Pancreas (tissue), 10 donors: ENCODE measurements at regions not wholly inside any gene's neighbourhood (a gene's known extent, or its start where the extent isn't known, plus 50 kb on each side); places are given as distances from the start of the nearest gene placed in this dataset.

Experiments
- ATAC-seq, 4 donors: fragments of 200-7000 bp; cut with Tn5 transposase; one replicate each; pipeline versions ENCODE4 v1.8.0 to v1.9.1; 2020; ENCODE audit warnings: mild to moderate bottlenecking in 4 of 4, moderate library complexity in 4 of 4
- DNase-seq, 6 donors: peaks; one replicate each; pipeline ENCODE4 v3.0.0-alpha.2; 2020
- FAIRE-seq: peaks from 2 replicates; lab custom pipeline; 2012; peaks lifted over from hg19 to GRCh38; lab: Jason Lieb, UNC
- H3K27ac ChIP-seq, 4 donors: fragments of 200-600 bp; sonication (generic); 1 replicate in 3 of 4; 2 replicates in 1 of 4; pipeline versions ENCODE4 v1.5.0 to v1.8.0; 2020
- H3K27me3 ChIP-seq, 4 donors: fragments of 200-600 bp; one replicate each; pipeline ENCODE4 v1.8.0; 2021
- H3K36me3 ChIP-seq, 3 donors: fragments of 200-600 bp; sonication (generic) in 1 of 3; one replicate each; pipeline versions ENCODE4 v1.5.0 to v1.8.0; 2020 to 2021
- H3K4me1 ChIP-seq, 3 donors: fragments of 200-600 bp; one replicate each; pipeline ENCODE4 v1.8.0; 2021
- H3K4me3 ChIP-seq, 4 donors: fragments of 200-600 bp; sonication (generic) in 2 of 4; one replicate each; pipeline versions ENCODE4 v1.5.0 to v1.8.0; 2020 to 2021
- H3K9me3 ChIP-seq, 4 donors: fragments of 200-600 bp; one replicate each; pipeline ENCODE4 v1.8.0; 2021
- WGBS, 2 donors: extraction: QIAGEN DNeasy Blood & Tissue Kit; methylation state at CpG; one replicate each; pipeline ENCODE4 v1.1.7; 2013; 5-methylcytosine and 5-hydroxymethylcytosine counted together
- intact Hi-C, 3 donors: fragments of 100-400 bp; cut with DNase I; formaldehyde crosslinking; loops; one replicate each; pipeline versions ENCODE4 v1.11.1 to v1.14.2; 2022
- TF ChIP-seq, protein P1 (sequence below), 4 donors: fragments of 200-600 bp; sonication (generic) in 3 of 4; IDR thresholded peaks; one replicate each; pipeline versions ENCODE4 v1.5.0 to v1.8.0; 2021; ENCODE audit warnings: antibody characterized with exemption in 4 of 4
- donor health status: healthy with polysubstance abuse.
- donor health status: DM: no; HTN: no; CAD: no; lungs with moderate emphysema.
- donor health status: DM: no; HTN: no; CAD: no.
- donor health status: control.
- donor health status: control.
- donor health status: Bipolar disorder and iron deficiency.
- donor health status: DM: yes; HTN: yes; CAD: no.
- donor health status: DM: no; HTN: no; CAD: no.
- donor health status: DM: no; HTN: no; CAD: no.
- donor health status: DM: yes; HTN: yes; CAD: no.

GRCh38 chr4:95675623-95676022 is 126.8 kb upstream of the UNC5C start:
- Histone ChIP-seq H3K36me3 (no peaks in the 10 kb centered on the region), H3K27ac (no peak overlapping the region), H3K9me3 (no peaks in the 10 kb centered on the region), H3K4me3 (no peak overlapping the region), H3K4me1 (no peaks in the 10 kb centered on the region), H3K27me3 (no peaks in the 10 kb centered on the region)
- TF ChIP-seq, protein P1, sequence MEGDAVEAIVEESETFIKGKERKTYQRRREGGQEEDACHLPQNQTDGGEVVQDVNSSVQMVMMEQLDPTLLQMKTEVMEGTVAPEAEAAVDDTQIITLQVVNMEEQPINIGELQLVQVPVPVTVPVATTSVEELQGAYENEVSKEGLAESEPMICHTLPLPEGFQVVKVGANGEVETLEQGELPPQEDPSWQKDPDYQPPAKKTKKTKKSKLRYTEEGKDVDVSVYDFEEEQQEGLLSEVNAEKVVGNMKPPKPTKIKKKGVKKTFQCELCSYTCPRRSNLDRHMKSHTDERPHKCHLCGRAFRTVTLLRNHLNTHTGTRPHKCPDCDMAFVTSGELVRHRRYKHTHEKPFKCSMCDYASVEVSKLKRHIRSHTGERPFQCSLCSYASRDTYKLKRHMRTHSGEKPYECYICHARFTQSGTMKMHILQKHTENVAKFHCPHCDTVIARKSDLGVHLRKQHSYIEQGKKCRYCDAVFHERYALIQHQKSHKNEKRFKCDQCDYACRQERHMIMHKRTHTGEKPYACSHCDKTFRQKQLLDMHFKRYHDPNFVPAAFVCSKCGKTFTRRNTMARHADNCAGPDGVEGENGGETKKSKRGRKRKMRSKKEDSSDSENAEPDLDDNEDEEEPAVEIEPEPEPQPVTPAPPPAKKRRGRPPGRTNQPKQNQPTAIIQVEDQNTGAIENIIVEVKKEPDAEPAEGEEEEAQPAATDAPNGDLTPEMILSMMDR (IDR thresholded peaks at IDR 0.05) = no peak
- no peak for DNase-seq
- no peak for FAIRE-seq
- intact Hi-C loops = no loop called here
- no peak for ATAC-seq

DNA sequence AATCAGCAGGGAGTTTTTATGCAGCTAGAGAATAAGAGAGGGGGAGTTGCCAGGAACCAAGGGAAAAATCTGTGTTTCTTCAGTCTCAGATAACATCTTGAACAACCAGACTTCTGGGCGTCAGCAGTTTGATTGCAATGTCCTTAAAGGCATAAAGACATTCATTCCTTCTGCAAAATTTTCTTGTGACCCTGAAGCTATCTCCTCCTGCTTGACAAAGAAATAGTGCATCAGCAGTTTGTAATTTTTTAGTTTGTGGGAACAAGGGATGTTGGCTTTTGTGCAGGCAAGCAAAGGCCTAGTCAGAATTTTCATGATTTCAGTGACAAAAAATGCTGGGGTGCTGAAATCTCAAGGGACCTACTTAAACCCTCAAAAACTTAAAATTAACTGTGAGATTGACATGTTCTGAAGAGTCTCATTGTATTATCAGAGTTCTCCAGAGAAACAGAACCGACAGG is 125.8 kb upstream of the UNC5C start:
- FAIRE-seq = no peak
- no peaks in the 10 kb centered on the region for H3K9me3 ChIP-seq
- H3K27me3 ChIP-seq = no peaks in the 10 kb centered on the region
- 37 to 41% methylated on average over 2 of the region's 2 CpGs for WGBS, 2 donors
- no peak overlapping the region for H3K4me3 ChIP-seq
- TF ChIP-seq, protein P1 (IDR thresholded peaks at IDR 0.05) = no peak
- H3K4me1 ChIP-seq = no peaks in the 10 kb centered on the region
- H3K36me3 ChIP-seq = no peaks in the 10 kb centered on the region
- no peak for ATAC-seq
- no peak overlapping the region for H3K27ac ChIP-seq
- intact Hi-C loops = no loop called here
- DNase-seq = no peak

DNA sequence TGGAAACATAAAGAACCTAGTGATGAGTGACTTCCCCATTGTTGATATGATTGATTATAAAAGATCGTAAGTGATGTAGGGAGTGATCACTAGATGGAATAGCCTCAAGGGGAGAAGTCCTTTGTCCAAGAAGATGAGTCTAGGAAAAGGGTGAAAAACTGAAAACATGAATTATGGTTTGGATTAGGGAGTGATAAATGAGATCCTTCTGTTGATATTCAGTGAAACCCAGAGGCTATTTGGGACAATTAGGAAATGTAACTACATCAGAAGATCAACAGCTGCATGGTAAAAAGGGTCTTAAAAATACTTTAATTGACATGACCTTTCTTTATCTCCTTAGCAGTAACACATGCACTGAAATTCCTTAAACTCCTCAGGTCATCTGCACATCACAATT is 124.0 kb upstream of the UNC5C start:
- Histone ChIP-seq H3K36me3 (no peaks in the 10 kb centered on the region), H3K4me3 (no peak overlapping the region), H3K4me1 (no peaks in the 10 kb centered on the region), H3K27me3 (no peaks in the 10 kb centered on the region), H3K9me3 (no peaks in the 10 kb centered on the region), H3K27ac (no peak overlapping the region)
- DNase-seq (no peak), FAIRE-seq (no peak), ATAC-seq (no peak)
- WGBS, 2 donors = 52 to 68% methylated on average over 1 of the region's 1 CpG
- intact Hi-C loops = no loop called here
- TF ChIP-seq, protein P1 (IDR thresholded peaks at IDR 0.05) = no peak

DNA sequence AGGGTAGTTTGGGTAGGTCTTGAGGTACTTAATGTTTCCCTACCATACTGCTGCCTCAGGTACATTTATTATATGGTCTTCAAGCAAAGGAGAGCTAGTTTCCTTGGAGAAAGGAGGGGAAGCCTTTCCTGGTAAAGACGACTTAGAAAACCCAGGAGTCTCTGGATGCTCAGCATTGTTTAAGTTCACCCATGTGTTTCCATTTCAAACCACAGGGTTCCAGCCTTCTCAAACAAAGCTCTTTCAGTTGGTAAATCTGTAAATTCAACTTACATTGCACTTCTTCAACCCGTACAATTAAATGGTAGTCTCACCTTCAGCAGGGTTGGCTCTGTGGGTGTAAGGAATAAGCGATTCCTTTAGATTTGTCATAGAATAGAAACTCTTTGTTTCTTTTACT is 111.9 kb upstream of the UNC5C start:
- ATAC-seq = no peak

GRCh38 chr4:95651891-95652290 is 103.1 kb upstream of the UNC5C start:
- no peaks in the 10 kb centered on the region for H3K4me1 ChIP-seq
- no peak for ATAC-seq
- H3K36me3 ChIP-seq = no peaks in the 10 kb centered on the region
- no peak for DNase-seq
- 78 to 83% methylated on average over 1 of the region's 1 CpG for WGBS, 2 donors
- H3K9me3 ChIP-seq = no peaks in the 10 kb centered on the region
- FAIRE-seq = no peak
- H3K27me3 ChIP-seq = no peaks in the 10 kb centered on the region
- TF ChIP-seq, protein P1 (IDR thresholded peaks at IDR 0.05) = no peak
- H3K27ac ChIP-seq = no peak overlapping the region
- intact Hi-C loops = no loop called here
- H3K4me3 ChIP-seq = no peak overlapping the region

More for the DNA sequence above, 111.9 kb upstream of the UNC5C start:
- Histone ChIP-seq H3K27ac (no peak overlapping the region), H3K4me1 (no peaks in the 10 kb centered on the region), H3K27me3 (no peaks in the 10 kb centered on the region), H3K9me3 (no peaks in the 10 kb centered on the region), H3K4me3 (no peak overlapping the region), H3K36me3 (no peaks in the 10 kb centered on the region)
- DNase-seq (no peak), FAIRE-seq (no peak)
- TF ChIP-seq, protein P1 (IDR thresholded peaks at IDR 0.05) = no peak
- intact Hi-C loops = no loop called here
- 42 to 51% methylated on average over 3 of the region's 3 CpGs for WGBS, 2 donors
